Osteocyte (in vitro differentiated cells): ENCODE measurements at regions not wholly inside any gene's neighbourhood (a gene's known extent, or its start where the extent isn't known, plus 50 kb on each side); places are given as distances from the start of the nearest gene placed in this dataset.

Source experiments
- DNase-seq: peaks from one replicate; pipeline ENCODE4 v3.0.0; 2021; ENCODE audit warnings: mixed read lengths; ENCODE audit not compliant: unreplicated experiment; ENCODE audit errors: extremely low spot score
- H3K27ac Mint-ChIP-seq: one replicate; pipeline ENCODE4 v1.8.0; 2021; ENCODE audit warnings: mild to moderate bottlenecking, mixed read lengths; ENCODE audit not compliant: unreplicated experiment
- H3K27me3 Mint-ChIP-seq: one replicate; pipeline ENCODE4 v1.8.0; 2021; ENCODE audit warnings: mixed read lengths; ENCODE audit not compliant: unreplicated experiment
- H3K36me3 Mint-ChIP-seq: one replicate; pipeline ENCODE4 v1.8.0; 2021; ENCODE audit warnings: mixed read lengths; ENCODE audit not compliant: unreplicated experiment
- H3K4me1 Mint-ChIP-seq: one replicate; pipeline ENCODE4 v1.8.0; 2021; ENCODE audit warnings: mixed read lengths; ENCODE audit not compliant: unreplicated experiment
- H3K4me3 Mint-ChIP-seq: one replicate; pipeline ENCODE4 v1.8.0; 2021; ENCODE audit warnings: mild to moderate bottlenecking, moderate library complexity, mixed read lengths; ENCODE audit not compliant: unreplicated experiment
- H3K9me3 Mint-ChIP-seq: one replicate; pipeline ENCODE4 v1.8.0; 2021; ENCODE audit warnings: mixed read lengths; ENCODE audit not compliant: unreplicated experiment
- TF ChIP-seq, protein P1 (sequence below): fragments of 200-600 bp; sonication (generic); IDR thresholded peaks from 2 replicates; pipeline ENCODE4 v1.5.0; 2021; ENCODE audit warnings: antibody characterized with exemption, mild to moderate bottlenecking, moderate library complexity

DNA sequence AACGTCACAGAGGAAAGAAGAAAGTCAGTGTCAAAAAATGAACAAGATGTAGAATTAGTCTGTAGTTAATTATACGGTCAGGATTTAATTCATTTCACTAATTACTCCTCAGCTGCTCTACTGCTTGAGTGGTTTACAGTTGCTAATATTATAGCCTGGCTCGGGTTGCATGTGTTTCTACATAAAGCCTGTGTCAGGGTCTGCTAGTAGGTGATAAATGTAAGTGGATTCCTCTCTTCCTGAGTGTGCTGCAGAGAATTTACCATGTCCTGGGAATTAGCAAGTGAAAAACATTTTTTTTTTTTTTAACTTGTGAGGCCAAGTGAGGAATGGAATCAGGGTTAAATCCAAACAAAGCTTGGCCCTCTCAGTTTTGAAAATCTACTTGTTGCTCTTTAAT lies 622.6 kb downstream of the EPHA4 start:
- no peaks in the 10 kb centered on the region for H3K4me1 Mint-ChIP-seq
- no peak overlapping the region for H3K4me3 Mint-ChIP-seq
- no peak for DNase-seq
- no peaks in the 10 kb centered on the region for H3K27me3 Mint-ChIP-seq
- TF ChIP-seq, protein P1, sequence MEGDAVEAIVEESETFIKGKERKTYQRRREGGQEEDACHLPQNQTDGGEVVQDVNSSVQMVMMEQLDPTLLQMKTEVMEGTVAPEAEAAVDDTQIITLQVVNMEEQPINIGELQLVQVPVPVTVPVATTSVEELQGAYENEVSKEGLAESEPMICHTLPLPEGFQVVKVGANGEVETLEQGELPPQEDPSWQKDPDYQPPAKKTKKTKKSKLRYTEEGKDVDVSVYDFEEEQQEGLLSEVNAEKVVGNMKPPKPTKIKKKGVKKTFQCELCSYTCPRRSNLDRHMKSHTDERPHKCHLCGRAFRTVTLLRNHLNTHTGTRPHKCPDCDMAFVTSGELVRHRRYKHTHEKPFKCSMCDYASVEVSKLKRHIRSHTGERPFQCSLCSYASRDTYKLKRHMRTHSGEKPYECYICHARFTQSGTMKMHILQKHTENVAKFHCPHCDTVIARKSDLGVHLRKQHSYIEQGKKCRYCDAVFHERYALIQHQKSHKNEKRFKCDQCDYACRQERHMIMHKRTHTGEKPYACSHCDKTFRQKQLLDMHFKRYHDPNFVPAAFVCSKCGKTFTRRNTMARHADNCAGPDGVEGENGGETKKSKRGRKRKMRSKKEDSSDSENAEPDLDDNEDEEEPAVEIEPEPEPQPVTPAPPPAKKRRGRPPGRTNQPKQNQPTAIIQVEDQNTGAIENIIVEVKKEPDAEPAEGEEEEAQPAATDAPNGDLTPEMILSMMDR: no peak
- H3K27ac Mint-ChIP-seq: no peak overlapping the region
- no peaks in the 10 kb centered on the region for H3K36me3 Mint-ChIP-seq
- peaks cover 4% of the 10 kb centered on the region for H3K9me3 Mint-ChIP-seq

DNA sequence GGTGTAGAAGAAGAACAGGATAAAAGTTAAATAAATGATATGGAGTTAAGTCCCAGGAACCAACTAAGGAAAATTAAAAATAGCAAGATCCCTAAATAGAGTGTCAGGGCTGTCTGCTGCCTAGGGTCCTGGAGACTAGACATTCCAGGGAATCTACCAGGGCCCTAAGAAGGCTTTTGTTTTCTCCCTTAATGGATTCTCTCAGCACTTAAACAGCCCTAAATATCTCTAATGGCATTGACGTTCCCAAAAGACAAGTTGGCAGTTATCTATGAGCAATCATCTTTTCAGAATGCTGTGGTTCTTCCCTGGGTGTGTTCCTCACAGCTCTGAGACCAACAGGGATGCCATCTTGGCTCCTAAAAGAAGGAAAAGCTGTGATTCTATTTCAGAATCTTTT lies 616.3 kb downstream of the EPHA4 start:
- peaks cover 3% of the 10 kb centered on the region for H3K27me3 Mint-ChIP-seq
- H3K4me1 Mint-ChIP-seq: peaks cover 5% of the 10 kb centered on the region

DNA sequence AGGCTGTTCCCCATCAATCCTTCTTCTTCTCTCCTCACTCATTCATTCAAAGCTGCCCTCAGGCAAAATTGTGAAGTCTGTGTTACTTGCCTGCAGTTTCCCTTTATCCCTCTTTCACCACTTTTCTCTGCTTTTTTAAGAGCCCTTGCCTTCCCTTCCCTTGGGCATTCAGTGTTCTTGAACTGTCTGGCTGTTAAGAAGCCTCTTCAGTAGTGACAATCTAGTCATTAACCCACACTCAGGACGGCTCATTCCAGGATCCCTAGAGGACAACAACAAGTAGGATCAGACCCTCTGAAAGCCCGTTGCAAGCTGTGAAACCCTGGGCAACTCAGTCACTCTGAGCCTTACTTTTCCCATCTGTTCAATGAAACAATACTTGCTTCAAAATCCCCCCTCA lies 615.7 kb downstream of the EPHA4 start:
- Mint-ChIP-seq H3K36me3 (no peaks in the 10 kb centered on the region), H3K9me3 (peaks cover 9% of the 10 kb centered on the region), H3K27me3 (peaks cover 3% of the 10 kb centered on the region), H3K4me1 (peaks cover 5% of the 10 kb centered on the region), H3K4me3 (no peak overlapping the region), H3K27ac (no peak overlapping the region)
- TF ChIP-seq, protein P1: no peak
- no peak for DNase-seq

More for the DNA sequence above, 616.3 kb downstream of the EPHA4 start:
- H3K36me3 Mint-ChIP-seq: no peaks in the 10 kb centered on the region
- TF ChIP-seq, protein P1: no peak
- peaks cover 4% of the 10 kb centered on the region for H3K9me3 Mint-ChIP-seq
- no peak overlapping the region for H3K27ac Mint-ChIP-seq
- H3K4me3 Mint-ChIP-seq: no peak overlapping the region
- no peak for DNase-seq

DNA sequence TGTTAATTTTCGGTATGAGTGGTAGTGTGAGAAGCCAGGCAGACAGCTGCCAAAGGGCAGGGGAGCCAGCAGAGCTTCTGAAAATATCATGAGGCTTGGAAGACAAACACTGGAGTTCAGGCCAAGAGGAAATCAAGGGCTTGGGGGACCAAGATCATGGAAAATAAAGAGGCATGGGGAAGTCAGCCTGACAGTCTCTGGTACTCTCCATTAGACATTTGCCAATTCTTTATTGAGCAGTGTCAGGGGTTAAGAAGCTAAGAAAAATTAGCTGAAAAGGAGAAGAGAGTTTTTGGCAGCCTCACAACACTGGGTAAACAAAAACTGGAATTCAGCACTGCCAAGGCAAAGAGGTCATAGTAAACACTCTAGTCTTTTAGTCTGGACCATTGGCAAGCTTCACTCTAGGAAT lies 612.7 kb downstream of the EPHA4 start:
- TF ChIP-seq, protein P1: no peak
- Mint-ChIP-seq H3K4me3 (no peak overlapping the region), H3K27ac (no peak overlapping the region), H3K4me1 (peaks cover 8% of the 10 kb centered on the region), H3K36me3 (no peaks in the 10 kb centered on the region), H3K27me3 (peaks cover 3% of the 10 kb centered on the region), H3K9me3 (peaks cover 6% of the 10 kb centered on the region)
- DNase-seq: no peak

DNA sequence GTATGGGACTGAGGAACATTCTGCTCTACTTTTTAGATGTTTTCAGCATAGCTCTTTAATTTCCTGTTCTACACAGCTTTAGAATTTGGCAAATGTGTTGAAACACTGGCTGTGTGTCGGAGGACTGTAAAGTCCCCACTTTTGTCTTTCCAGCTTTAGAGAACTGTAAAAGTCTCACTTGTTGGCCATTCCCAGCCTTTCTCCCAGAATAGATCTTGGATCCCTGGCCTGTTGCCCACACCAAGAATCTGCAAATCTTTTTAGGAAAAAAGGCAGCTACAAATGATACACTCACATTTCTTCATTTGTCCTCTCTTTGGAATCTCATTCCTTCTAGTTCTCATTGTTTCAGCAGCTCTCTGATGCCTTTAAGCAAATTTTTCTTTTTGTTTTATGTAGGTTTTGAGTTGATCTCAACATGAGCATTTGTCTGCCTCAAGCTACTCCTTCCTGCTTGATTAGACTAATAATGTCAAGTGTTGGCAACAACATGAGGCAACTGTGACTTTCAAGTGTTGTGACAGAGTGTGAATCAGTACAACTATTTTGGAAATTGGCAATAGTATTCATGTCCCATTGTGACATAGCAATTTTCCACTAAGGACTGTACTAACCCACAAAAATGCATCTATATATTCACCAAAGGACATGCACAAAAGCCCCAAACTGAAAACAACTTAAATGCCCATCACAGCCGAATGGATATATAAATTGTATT lies 610.8 kb downstream of the EPHA4 start:
- Mint-ChIP-seq H3K4me3 (no peak overlapping the region), H3K27me3 (peaks cover 2% of the 10 kb centered on the region), H3K9me3 (peaks cover 6% of the 10 kb centered on the region), H3K36me3 (no peaks in the 10 kb centered on the region), H3K4me1 (peaks cover 8% of the 10 kb centered on the region), H3K27ac (no peak overlapping the region)
- DNase-seq: no peak
- TF ChIP-seq, protein P1: no peak
